Osteoblast (primary cell): ENCODE measurements at regions not wholly inside any gene's neighbourhood (a gene's known extent, or its start where the extent isn't known, plus 50 kb on each side); places are given as distances from the start of the nearest gene placed in this dataset.
"Not testable (repeated sequence)": the region's sequence is repeated elsewhere in the genome, so short reads cannot be mapped to it uniquely, and the experiment has no call there.

Experiments
- DNase-seq: peaks from one replicate; pipeline ENCODE4 v3.0.0; 2011; ENCODE audit warnings: low spot score, mixed read lengths; ENCODE audit not compliant: insufficient read length; ENCODE audit errors: missing footprints
- H2AFZ ChIP-seq: 2 replicates; pipeline ENCODE4 v1.6.0; 2011; ENCODE audit warnings: mild to moderate bottlenecking, low read length
- H3K27ac ChIP-seq: 2 replicates; pipeline ENCODE4 v1.5.1; 2011; ENCODE audit warnings: mild to moderate bottlenecking, low read depth, low read length, moderate library complexity
- H3K27me3 ChIP-seq: 2 replicates; pipeline ENCODE4 v1.6.0; 2012; ENCODE audit warnings: mild to moderate bottlenecking, control low read depth, inconsistent platforms, low read length, moderate library complexity; ENCODE audit not compliant: insufficient read depth
- H3K36me3 ChIP-seq: 2 replicates; pipeline ENCODE4 v1.5.1; 2011; ENCODE audit warnings: mild to moderate bottlenecking, low read length, control low read depth, moderate library complexity; ENCODE audit not compliant: insufficient read depth
- H3K4me1 ChIP-seq: 2 replicates; pipeline ENCODE4 v1.5.1; 2011; ENCODE audit warnings: mild to moderate bottlenecking, low read length, control low read depth, moderate library complexity; ENCODE audit not compliant: insufficient read depth
- H3K4me2 ChIP-seq: 2 replicates; pipeline ENCODE4 v1.6.0; 2011; ENCODE audit warnings: mild to moderate bottlenecking, low read length; ENCODE audit not compliant: insufficient read depth
- H3K4me3 ChIP-seq: fragments of 200-600 bp; sonication (generic); 3 replicates; pipeline ENCODE4 v1.5.1; 2012; ENCODE audit warnings: mild to moderate bottlenecking, low read length, inconsistent platforms; ENCODE audit not compliant: insufficient read depth
- H3K79me2 ChIP-seq: 2 replicates; pipeline ENCODE4 v1.6.0; 2012; ENCODE audit warnings: mild to moderate bottlenecking, low read length, control low read depth, inconsistent platforms; ENCODE audit not compliant: insufficient read depth
- H3K9me3 ChIP-seq: 2 replicates; pipeline ENCODE4 v1.5.1; 2011; ENCODE audit warnings: low read depth, low read length, control low read depth
- H4K20me1 ChIP-seq: 2 replicates; pipeline ENCODE4 v1.6.0; 2012; ENCODE audit warnings: mild to moderate bottlenecking, low read length, control low read depth; ENCODE audit not compliant: insufficient read depth
- TF ChIP-seq, protein P1 (sequence below): IDR thresholded peaks from 2 replicates; pipeline ENCODE4 v1.5.1; 2011; ENCODE audit warnings: mild to moderate bottlenecking, low read depth, low read length, moderate library complexity; ENCODE audit errors: extremely low read depth

DNA sequence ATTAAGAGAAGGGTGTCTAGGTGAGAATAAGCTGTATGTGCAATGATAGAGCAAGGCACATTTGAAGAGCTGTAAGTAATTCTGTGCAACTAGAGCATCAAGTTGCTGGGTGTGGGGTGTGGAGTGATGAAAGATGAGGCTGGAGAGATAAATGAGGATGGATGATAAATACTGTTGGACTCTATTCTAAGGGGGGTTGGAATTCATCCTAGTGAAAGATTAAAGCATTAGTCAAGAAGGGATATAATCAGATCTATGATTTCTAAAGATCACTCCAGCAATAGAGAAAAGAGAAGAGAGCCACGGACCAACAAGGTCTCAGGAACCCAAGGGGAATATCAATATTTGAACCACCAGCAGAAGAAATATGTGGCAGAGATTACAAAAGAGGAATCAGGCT is 415.0 kb upstream of the RPS6KA3 start:
- H3K27me3 ChIP-seq = no peaks in the 10 kb centered on the region
- no peak overlapping the region for H2AFZ ChIP-seq
- no peak overlapping the region for H3K4me3 ChIP-seq
- no peak for DNase-seq
- H3K79me2 ChIP-seq = no peaks in the 10 kb centered on the region
- TF ChIP-seq, protein P1, sequence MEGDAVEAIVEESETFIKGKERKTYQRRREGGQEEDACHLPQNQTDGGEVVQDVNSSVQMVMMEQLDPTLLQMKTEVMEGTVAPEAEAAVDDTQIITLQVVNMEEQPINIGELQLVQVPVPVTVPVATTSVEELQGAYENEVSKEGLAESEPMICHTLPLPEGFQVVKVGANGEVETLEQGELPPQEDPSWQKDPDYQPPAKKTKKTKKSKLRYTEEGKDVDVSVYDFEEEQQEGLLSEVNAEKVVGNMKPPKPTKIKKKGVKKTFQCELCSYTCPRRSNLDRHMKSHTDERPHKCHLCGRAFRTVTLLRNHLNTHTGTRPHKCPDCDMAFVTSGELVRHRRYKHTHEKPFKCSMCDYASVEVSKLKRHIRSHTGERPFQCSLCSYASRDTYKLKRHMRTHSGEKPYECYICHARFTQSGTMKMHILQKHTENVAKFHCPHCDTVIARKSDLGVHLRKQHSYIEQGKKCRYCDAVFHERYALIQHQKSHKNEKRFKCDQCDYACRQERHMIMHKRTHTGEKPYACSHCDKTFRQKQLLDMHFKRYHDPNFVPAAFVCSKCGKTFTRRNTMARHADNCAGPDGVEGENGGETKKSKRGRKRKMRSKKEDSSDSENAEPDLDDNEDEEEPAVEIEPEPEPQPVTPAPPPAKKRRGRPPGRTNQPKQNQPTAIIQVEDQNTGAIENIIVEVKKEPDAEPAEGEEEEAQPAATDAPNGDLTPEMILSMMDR = no peak
- H3K9me3 ChIP-seq = no peaks in the 10 kb centered on the region
- H3K4me2 ChIP-seq = no peak overlapping the region
- no peaks in the 10 kb centered on the region for H3K36me3 ChIP-seq
- H4K20me1 ChIP-seq = no peaks in the 10 kb centered on the region
- no peaks in the 10 kb centered on the region for H3K4me1 ChIP-seq
- H3K27ac ChIP-seq = no peak overlapping the region

DNA sequence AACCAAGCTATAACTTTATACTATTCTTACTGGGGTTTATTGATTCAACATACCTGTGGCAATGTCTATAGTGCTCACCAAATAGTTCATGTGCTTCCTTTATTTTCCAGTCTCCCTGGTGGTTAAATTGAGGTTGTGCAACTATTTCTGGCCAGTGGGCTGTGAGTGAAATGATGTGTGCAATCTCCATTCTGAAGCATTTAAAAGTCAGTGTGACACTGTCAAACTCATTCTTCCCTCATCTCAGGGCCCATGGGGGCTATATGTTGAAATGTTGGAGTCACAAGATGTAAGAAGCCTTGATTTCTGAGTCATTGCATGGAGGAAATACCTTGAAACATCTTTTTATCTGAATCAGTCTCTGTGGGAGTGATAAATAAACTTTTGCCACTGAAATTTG is 414.3 kb upstream of the RPS6KA3 start:
- DNase-seq = peak; percentile 56
- H2AFZ ChIP-seq = no peak overlapping the region
- H3K27me3 ChIP-seq = no peaks in the 10 kb centered on the region
- H3K36me3 ChIP-seq = no peaks in the 10 kb centered on the region
- no peaks in the 10 kb centered on the region for H3K9me3 ChIP-seq
- no peak overlapping the region for H3K27ac ChIP-seq
- no peaks in the 10 kb centered on the region for H4K20me1 ChIP-seq
- no peak overlapping the region for H3K4me3 ChIP-seq
- H3K4me1 ChIP-seq = no peaks in the 10 kb centered on the region
- no peaks in the 10 kb centered on the region for H3K79me2 ChIP-seq
- H3K4me2 ChIP-seq = no peak overlapping the region
- TF ChIP-seq, protein P1 = no peak

DNA sequence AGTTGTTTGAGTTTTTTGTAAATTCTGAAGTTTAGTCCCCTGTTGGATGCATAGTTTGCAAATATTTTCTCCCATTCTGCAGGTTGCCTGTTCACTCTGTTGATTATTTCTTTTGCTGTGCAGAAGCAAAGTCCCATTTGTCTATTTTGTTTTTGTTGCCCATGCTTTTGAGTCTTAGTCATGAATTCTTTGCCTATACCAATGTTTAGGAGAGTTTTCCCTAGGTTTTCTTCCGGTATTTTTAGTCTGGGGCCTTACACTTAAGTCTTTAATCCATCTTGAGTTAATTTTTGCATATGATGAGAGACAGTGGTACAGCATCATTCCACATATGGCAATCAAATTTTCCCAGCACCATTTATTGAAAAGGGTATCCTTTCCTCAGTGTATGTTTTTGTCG is 405.8 kb upstream of the RPS6KA3 start:
- no peaks in the 10 kb centered on the region for H3K27me3 ChIP-seq
- no peak overlapping the region for H3K4me2 ChIP-seq
- H3K36me3 ChIP-seq = no peaks in the 10 kb centered on the region
- no peak overlapping the region for H3K27ac ChIP-seq
- H4K20me1 ChIP-seq = no peaks in the 10 kb centered on the region
- H3K4me1 ChIP-seq = no peaks in the 10 kb centered on the region
- TF ChIP-seq, protein P1 = no peak
- DNase-seq = no peak
- no peaks in the 10 kb centered on the region for H3K9me3 ChIP-seq
- no peak overlapping the region for H3K4me3 ChIP-seq
- no peak overlapping the region for H2AFZ ChIP-seq
- H3K79me2 ChIP-seq = no peaks in the 10 kb centered on the region

- H3K36me3 ChIP-seq, H3K79me2 ChIP-seq, H3K27me3 ChIP-seq, H4K20me1 ChIP-seq, H3K27ac ChIP-seq, H2AFZ ChIP-seq, H3K4me3 ChIP-seq, H3K9me3 ChIP-seq, H3K4me2 ChIP-seq, DNase-seq, H3K4me1 ChIP-seq: not testable (repeated sequence)
Measured at GRCh38 chrX:20671746-20672145, 405.0 kb upstream of the RPS6KA3 start.

DNA sequence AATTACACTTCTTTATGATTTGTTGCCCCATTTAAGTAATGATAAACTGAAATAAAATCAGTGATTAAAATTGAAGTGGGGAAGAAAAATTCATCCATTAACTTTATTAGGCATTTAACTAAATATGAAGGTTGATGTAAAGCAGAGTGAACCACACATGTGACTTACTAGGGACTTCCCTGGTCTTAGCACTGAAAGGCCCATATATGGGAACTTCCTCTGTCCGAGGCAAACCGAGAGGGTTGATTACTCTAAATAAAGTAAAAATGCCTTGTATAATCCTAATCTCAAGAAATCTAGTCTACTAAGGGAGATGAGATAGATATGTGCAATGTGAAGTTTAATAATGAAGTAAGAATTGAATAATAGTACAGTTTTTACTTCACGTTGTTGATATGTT is 403.9 kb upstream of the RPS6KA3 start:
- DNase-seq = no peak
- H3K79me2 ChIP-seq = no peaks in the 10 kb centered on the region
- H3K4me3 ChIP-seq = no peak overlapping the region
- no peaks in the 10 kb centered on the region for H3K36me3 ChIP-seq
- H4K20me1 ChIP-seq = no peaks in the 10 kb centered on the region
- TF ChIP-seq, protein P1 = no peak
- H3K9me3 ChIP-seq = no peaks in the 10 kb centered on the region
- H3K27me3 ChIP-seq = no peaks in the 10 kb centered on the region
- H3K27ac ChIP-seq = no peak overlapping the region
- no peaks in the 10 kb centered on the region for H3K4me1 ChIP-seq
- H2AFZ ChIP-seq = no peak overlapping the region
- no peak overlapping the region for H3K4me2 ChIP-seq
